B cell (primary cell): ENCODE measurements at regions not wholly inside any gene's neighbourhood (a gene's known extent, or its start where the extent isn't known, plus 50 kb on each side); places are given as distances from the start of the nearest gene placed in this dataset.

Experiments
- CTCF ChIP-seq: fragments of 200-600 bp; IDR thresholded peaks from one replicate; pipeline ENCODE4 v1.8.0; 2022; ENCODE audit warnings: antibody characterized with exemption, mild to moderate bottlenecking
- EZH2 ChIP-seq: IDR thresholded peaks from 2 replicates; pipeline ENCODE4 v1.6.1; 2012; ENCODE audit warnings: borderline replicate concordance, low read depth, mild to moderate bottlenecking, moderate library complexity, low read length; ENCODE audit not compliant: insufficient read depth, poor library complexity, severe bottlenecking

GRCh38 chr3:124347418-124347817, 355.5 kb upstream of the ROPN1 start:
- TF ChIP-seq CTCF (no peak), EZH2 (no peak)
